HG03469 (cell line): ENCODE measurements at regions not wholly inside any gene's neighbourhood (a gene's known extent, or its start where the extent isn't known, plus 50 kb on each side); places are given as distances from the start of the nearest gene placed in this dataset.
"Not testable (repeated sequence)": the region's sequence is repeated elsewhere in the genome, so short reads cannot be mapped to it uniquely, and the experiment has no call there.

Experiments
- ATAC-seq: cut with Tn5 transposase; IDR thresholded peaks from one replicate; pipeline ENCODE4 v1.9.1; 2021; ENCODE audit warnings: mild to moderate bottlenecking, moderate library complexity, moderate number of reproducible peaks; ENCODE audit not compliant: unreplicated experiment

GRCh38 chr1:244156617-244157016, 105.5 kb downstream of the ZBTB18 start:
- ATAC-seq, result not testable (repeated sequence)

DNA sequence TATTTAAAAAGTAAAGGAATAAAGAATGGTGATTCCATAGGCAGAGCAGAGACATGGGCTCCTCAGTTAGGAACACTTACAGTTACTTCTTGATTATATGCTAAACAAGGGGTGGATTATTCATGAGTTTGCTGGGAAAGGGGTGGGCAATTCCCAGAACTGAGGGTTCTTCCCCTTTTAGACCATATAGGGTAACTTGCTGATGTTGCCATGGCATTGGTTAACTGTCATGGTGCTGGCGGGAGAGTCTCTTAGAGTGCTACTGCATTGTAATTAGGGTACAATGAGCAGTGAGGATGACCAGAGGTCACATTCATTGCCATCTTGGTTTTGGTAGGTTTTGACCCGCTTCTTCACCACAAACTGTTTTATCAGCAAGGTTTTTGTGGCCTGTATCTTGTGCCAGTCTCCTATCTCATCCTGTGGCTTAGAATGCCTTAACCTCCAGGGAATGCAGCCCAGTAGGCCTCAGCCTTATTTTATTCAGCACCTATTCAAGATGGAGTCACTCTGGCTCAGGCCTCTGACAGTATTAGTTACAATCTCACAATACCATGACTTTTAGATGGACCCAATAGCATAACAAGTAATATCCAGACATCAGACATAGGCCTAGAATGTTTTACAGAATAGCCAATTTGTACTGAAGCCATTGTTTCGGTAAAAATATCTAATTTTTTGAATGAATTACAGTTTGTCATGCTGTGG, 106.8 kb downstream of the ZBTB18 start:
- ATAC-seq, result no peak

GRCh38 chr1:244159646-244160045, 108.6 kb downstream of the ZBTB18 start:
- no peak for ATAC-seq

DNA sequence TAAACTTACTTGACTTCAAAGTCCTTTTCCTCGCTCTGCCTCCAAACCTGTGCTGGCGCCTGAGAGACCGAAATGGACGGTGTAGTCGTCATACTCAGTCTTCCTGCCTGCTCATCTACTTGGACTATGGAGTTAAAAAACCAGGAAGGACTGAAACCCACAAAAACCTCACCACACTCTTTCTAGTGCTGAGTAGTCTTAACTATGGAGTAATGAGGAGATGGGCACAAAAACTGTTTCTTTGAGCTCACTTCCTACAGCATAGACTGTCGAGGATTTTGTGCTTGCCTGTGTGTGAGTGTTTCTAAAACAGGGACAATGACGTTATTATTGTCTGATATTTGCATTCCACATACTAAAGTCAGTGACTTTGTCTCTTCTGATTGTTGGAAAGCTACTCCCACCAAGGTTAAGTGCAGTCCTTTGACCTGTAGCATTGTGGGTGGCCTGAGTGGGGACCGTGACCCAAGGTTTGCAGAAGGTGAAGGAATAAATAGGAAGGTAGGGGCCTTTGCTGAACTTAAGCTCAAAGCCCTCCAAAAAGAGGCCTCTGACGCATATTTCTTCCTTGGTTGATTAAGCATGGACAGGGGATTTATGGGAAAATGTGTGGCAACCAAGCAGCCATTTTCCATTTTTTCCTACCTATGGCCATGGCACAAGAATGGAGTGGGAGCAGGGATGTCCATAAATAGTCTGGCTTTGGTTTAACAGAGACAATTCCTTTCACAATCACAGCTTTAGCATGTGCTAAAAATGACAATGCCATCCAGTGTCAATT, 109.6 kb downstream of the ZBTB18 start:
- no peak for ATAC-seq

GRCh38 chr1:244161236-244161510, 110.1 kb downstream of the ZBTB18 start:
- no peak for ATAC-seq

- no peak for ATAC-seq
Measured at GRCh38 chr1:244162786-244163530, 111.9 kb downstream of the ZBTB18 start.

GRCh38 chr1:244163861-244164510, 112.9 kb downstream of the ZBTB18 start:
- ATAC-seq, result no peak

- ATAC-seq, result no peak
Measured at GRCh38 chr1:244164511-244164890, 113.4 kb downstream of the ZBTB18 start.

GRCh38 chr1:244165021-244165420, 113.9 kb downstream of the ZBTB18 start:
- ATAC-seq, result no peak

DNA sequence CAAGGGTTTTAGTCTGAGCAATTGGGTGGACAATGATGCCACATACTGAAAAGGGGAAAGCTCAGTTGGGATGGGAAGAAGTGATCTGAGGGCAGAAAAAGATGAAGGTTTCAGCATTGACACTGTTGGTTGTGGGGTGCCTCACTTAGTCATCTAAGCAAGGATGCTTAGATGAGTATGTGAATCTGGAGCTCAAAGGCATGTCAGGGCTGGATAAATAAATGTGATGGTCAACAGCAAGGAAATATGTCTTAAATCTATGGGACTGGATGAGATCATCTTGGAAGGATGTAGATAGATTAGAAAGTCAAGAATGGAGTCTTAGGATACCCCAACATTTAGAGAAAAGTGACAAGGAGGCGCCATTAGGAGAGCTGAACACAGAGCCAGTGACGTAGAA, 114.6 kb downstream of the ZBTB18 start:
- no peak for ATAC-seq

- ATAC-seq, result no peak
Measured at GRCh38 chr1:244171241-244171985, 120.3 kb downstream of the ZBTB18 start.

DNA sequence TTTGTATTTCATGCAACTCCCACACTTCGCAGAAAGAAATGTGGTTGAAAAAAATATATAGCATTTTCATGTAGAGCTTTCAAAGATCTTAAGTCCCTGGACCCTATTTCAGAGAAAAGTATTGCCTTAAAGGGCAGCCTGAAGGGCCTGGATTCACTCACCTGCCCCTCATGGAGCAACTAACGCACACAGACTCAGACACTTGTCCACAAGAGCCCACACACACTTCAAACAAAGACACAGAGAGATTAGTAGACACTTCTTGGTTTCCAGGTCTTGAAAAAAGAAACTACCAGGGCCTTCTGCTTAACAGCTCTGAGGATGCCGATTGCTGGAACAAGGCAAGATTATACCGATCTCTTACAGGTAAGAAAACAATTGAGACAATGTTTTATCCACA, 122.2 kb downstream of the ZBTB18 start:
- ATAC-seq, result no peak

DNA sequence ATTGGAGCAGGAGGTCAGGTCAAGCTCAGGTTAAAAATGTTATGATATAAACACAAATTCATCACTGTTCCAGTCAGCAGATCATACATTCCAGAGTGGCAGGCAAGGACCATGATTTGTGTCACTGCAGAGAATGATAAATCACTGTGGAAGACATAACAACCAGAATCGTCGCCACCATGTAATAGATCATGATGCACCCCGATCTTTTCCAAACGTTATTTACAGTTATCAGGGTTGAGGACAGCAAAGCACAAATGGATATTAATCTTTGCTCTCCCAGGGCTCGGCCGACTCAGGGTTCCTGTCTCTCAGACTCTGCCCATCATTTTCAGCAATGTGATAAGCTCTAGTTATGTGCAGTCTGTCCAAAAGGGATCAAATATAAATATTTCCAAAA, 122.7 kb downstream of the ZBTB18 start:
- no peak for ATAC-seq

GRCh38 chr1:244174922-244175521, 123.9 kb downstream of the ZBTB18 start:
- ATAC-seq, result no peak

GRCh38 chr1:244176201-244176600, 125.1 kb downstream of the ZBTB18 start:
- no peak for ATAC-seq

- no peak for ATAC-seq
Measured at GRCh38 chr1:244180256-244180655, 129.2 kb downstream of the ZBTB18 start.

DNA sequence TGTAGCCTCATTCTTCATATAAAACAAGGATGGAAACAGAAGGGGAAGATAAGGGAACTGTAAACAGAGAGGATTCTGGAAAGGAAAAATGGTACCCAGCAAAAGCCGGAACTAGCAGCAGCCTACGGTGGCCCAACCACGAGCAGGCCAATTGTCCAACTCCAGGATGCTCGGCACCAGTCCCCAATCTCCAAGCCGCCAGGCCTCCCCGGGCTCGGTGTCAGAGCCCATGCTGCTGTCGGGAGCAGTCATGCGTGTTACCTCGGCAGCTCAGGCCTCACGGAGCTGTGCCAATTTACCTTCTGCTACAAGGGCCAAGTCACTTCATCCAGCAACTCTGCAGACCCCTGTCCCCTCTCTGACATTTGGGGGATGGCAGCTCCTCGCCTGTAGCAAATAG, 130.8 kb downstream of the ZBTB18 start:
- no peak for ATAC-seq

GRCh38 chr1:244183037-244183436, 132.0 kb downstream of the ZBTB18 start:
- no peak for ATAC-seq

DNA sequence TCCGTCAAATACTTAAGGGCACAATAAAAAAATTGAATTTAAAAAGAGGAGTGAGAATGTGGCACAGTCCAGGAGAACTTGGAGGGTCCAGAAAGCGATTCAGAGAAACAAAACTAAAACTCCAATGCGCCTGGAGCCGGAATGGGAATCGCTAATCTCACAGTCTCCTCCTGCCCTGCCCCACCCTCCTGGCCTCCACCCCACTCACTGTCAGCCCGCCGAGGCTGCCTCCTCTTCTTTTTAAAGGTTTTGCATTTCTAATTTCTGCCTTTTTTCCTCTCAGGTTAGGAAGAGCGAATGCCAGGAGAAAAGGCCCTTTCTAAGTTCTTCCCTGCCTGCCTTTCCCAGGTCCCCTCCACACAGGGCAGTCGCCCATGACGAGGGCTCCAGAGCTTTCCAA, 135.3 kb downstream of the ZBTB18 start:
- ATAC-seq, result no peak

DNA sequence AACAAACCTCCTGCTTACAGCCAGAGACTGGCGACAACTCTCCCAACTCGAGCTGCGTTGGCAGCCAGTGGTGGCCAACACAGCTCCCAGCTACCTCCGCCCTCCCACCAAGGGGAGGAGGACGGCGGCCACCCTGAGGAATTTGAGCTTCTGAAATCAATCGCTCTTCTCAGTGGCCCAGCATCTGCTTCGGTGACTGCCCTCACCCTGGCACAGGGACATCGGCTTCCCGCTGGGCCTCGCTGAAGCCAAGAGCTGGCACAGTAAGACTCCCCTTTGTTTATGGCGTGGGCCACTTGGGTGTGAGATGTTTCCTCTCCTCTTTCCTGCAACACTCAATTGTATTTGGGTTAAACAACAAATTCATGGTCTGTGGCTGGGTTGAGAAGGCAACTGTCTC, 136.2 kb downstream of the ZBTB18 start:
- no peak for ATAC-seq
